ENCODE measurements at regions not wholly inside any gene's neighbourhood (a gene's known extent, or its start where the extent isn't known, plus 50 kb on each side); places are given as distances from the start of the nearest gene placed in this dataset.

DNA sequence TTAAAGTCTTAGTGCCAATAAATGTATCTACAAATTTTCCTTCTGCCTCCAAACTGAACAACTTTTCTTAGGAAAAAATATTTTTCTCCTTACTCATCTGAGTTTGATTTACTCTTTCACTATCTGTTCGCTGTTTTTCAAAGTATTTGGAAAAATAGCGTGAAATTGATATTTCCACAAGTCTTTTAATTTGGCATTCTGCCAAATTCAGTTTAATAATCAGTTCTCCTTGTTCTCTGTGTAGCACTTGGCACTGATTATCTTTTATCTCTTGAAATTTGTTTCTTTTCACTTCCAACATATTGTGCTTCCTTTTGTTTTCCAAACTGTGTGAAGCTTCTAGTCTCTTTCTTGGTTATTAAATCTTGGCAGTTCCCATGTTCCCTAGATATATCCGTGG, 559.8 kb downstream of the RPL10L start:
- TF ChIP-seq EZH2 (IDR thresholded peaks at IDR 0.05; ENCODE audit: low read length), result no peak
- TF ChIP-seq CTCF (optimal IDR thresholded peaks at IDR 0.05 in 1 of 3, IDR thresholded peaks at IDR 0.05 in 1 of 3, conservative IDR thresholded peaks at IDR 0.05 in 1 of 3; ENCODE audit: extremely low read depth in 1 of 3, insufficient read depth in 2 of 3, low read length in 3 of 3), result no peak
